ENCODE measurements at regions not wholly inside any gene's neighbourhood (a gene's known extent, or its start where the extent isn't known, plus 50 kb on each side); places are given as distances from the start of the nearest gene placed in this dataset.

GRCh38 chr1:177435364-177435763, 264.6 kb downstream of the BRINP2 start:
- TF ChIP-seq POLR2AphosphoS5 (IDR thresholded peaks at IDR 0.05; ENCODE audit: low read depth, low read length), result no peak
- TF ChIP-seq CTCF (IDR thresholded peaks at IDR 0.05), result no peak
- no peak for TF ChIP-seq TCF7L2 (IDR thresholded peaks at IDR 0.05; ENCODE audit: low read depth, low read length)
- TF ChIP-seq REST (IDR thresholded peaks at IDR 0.05; ENCODE audit: insufficient read depth in 1 of 2, low read depth in 2 of 2, low read length in 1 of 2), result no peak

Data from Panc1 (cell line).